GM18867 (cell line): ENCODE measurements at regions not wholly inside any gene's neighbourhood (a gene's known extent, or its start where the extent isn't known, plus 50 kb on each side); places are given as distances from the start of the nearest gene placed in this dataset.

Experiments used
- ATAC-seq: cut with Tn5 transposase; IDR thresholded peaks from one replicate; pipeline ENCODE4 v1.9.1; 2021; ENCODE audit warnings: mild to moderate bottlenecking, moderate library complexity; ENCODE audit not compliant: unreplicated experiment

DNA sequence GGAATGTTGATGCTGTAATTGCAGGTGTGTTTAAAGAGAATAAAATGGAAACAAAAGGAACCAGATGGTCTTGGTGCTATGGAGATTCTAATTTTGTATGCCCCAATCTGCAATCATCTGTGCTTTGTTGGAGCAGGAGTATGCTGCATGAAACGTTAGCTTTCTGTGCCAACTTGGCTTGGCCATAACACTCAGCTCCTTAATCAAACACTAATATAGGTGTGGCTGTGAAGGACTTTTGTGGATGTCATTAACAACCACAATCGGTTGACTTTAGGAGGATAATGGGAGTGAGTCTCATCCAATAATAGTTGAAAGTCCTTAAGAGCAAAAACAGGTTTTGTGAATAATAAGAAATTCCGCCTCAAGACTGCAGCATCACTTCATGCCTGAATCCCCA, 399.2 kb downstream of the NLGN4X start:
- ATAC-seq: no peak

DNA sequence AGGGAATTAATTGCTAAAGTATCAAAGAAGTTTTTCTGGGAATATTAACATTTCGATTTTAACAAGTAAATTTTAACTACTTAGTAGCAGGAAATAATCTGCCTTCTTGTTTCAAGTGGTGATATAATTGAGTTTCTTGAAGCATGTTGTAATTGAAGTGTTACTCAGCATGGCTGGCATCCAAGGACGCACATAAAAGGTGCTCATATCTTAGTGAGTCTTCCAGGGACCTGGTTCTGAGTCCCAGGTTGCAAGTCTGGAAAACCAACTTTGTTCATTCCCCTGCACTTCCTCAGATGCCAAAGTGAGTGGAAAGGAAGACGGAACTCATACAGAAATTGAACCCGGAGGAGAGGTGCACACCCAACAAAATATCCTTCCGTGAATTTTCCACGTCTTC, 399.6 kb downstream of the NLGN4X start:
- no peak for ATAC-seq

DNA sequence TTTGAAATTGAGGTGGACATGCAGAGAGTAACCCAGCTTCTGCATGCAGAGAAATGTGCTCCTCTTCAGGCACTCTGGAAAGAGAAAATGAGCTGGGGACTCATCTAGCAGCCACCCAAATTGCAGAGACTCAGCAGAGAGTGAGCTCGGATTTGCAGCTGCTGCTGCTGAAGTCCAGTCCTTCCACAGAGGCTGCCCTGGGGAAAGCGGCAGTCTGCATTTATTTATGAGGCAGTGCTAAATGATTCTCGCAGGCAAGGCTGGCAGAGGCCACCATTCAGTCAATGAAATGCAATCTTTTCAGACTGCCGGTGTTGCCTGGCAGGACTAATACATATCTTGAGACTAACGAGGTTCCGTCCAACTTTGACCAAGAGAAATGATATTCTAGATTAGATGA, 404.8 kb downstream of the NLGN4X start:
- ATAC-seq: no peak

DNA sequence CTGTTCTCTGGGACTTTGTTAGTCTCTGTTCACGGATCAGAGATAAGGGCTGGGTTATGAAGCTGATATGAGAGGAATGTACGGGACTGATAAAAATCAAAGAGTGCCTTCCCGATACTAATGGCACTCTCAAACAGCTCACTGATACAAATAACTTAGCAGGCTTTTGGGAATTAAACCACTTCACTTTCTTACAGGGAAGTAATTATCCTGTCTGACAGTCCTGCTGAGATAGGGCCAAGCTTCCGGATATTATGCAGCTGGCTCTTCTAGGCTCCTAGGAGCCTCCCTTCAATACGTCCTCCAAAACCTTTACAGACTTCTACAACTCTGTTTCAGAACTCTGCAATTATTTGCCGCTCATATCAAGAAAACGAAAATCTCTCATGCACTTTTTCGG, 418.0 kb downstream of the NLGN4X start:
- ATAC-seq: no peak

DNA sequence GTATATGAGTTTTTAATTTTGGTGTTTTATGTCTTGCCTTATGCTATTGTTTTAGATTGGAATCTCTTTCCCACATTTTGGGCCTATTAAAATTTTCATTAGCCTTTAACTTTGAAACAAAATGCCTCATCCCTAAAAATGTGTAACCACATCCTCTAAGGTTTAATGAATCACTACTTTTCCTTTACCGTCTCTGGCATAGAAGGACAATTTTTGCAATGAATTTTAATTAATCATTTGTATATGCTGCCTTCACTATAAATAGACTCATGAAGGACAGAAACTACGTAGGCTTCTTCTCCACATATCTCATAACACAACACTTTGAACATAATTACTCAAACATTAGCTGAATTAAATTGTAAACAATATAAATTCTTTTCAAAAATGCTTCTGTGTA, 421.5 kb downstream of the NLGN4X start:
- ATAC-seq: no peak

DNA sequence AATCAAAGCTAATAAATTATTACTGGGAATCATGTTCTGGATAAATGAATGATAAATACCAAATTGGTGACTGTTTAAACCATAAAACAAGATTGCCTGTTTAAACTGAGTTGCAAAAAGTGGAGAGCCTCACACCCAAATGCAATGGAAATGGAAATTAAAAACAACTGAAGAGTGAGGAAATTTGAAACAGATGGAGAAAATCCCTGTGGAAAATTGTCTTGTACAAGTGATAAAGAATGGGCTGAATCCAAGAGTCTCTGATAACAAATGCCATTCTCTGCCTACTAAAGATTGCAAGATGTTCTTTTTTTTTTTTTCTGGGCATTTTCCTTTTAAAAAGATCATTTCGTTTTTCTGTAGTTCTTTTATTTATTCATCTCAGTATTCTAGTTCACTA, 426.3 kb downstream of the NLGN4X start:
- ATAC-seq: no peak

DNA sequence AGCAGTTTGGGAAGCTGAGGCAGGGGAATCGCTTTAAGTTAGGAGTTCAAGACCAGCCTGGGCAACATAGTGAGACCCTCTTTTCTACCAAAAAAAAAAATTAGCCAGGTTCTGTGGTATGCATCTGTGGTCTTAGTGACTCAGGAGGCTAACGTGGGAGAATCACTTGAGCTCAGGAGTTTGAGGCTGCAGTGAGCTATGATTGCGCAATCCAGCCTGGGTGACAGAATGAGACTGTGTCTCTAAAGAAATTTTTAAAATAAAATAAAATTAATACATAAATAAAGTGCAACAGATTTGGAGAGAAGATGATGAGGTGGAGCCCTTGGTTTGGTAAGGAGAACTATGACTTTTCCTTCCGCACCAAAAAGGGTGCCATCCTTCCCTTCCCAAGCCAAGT, 436.9 kb downstream of the NLGN4X start:
- ATAC-seq: no peak

DNA sequence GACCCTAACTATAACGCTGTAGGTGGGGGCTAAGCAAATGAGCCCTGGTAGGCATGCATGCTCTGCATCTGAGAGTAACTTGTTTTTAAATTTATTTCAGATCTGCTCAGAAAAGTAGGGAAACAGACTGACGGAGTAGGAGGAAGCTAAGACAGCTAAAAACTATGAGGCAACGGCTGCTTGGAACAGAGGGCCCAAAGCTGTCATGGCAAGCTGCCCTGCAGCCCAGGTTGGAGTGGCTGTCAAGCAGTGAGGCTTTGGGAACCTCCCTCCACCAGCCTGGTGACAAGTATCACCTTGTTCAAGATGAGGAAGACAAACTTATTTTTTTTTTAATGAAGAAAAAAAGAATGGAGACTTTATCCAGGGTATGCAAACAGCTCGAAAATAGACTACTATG, 439.8 kb downstream of the NLGN4X start:
- ATAC-seq: no peak

DNA sequence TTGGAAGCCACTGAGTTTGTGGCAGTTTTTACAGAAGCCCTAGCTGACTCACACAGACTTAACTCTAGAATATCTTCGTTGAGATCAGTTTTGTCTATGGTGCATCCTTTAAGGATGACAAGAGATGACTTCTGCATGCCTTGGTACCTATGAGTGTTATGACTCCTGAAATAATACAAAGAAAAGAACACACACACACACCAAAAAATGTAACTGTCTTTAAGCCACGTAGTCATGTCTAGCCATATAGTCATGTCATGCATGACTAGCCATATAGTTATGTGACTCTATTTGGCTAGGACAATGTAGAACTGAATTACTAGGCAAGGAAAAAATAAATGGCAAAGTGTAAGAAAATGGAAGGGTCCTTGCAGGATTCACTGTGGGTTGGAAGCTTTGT, 447.8 kb downstream of the NLGN4X start:
- ATAC-seq: no peak

DNA sequence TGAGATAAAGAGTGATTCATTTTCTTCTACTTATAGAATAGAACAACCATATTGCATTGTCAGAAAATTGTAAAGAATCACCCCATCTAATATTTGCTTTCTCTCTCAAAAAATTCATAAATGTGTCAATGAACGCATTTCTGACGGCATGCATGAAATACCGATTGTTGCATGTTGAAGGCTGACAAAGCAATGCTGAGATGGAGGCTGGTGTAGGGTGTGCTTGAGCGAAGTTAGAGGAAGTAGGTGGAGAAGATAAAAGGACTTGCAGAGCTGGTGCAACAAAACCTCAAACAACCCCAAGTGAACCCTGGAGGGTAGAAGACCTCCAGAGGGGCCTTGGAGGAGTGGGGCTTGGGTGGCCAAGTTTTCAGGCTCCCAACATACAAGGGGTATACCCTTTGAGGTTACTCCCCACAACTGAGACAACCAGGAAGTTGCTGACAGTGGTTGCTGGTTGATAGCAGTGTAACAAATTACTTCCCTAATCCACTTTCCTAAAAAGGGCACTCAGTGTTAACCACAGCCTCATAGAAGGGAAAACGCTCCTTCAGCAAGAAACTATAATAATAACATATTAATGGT, 452.7 kb downstream of the NLGN4X start:
- ATAC-seq: no peak

DNA sequence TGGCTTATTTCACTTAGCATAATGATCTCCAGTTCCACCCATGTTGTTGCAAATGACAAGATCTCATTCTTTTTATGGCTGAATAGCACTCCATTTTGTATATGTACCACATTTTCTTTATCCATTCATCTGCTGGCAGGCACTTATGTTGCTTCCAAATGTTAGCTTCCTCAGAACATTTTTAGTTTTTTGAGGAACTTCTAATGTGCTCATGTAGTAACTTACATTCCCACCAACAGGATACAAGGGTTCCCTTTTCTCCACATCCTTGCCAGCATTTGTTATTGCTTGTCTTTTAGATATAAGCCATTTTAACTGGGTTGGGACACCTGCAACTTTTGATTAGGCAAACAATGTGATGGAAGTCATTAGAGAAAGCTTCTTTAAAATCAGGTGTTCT, 454.2 kb downstream of the NLGN4X start:
- no peak for ATAC-seq

DNA sequence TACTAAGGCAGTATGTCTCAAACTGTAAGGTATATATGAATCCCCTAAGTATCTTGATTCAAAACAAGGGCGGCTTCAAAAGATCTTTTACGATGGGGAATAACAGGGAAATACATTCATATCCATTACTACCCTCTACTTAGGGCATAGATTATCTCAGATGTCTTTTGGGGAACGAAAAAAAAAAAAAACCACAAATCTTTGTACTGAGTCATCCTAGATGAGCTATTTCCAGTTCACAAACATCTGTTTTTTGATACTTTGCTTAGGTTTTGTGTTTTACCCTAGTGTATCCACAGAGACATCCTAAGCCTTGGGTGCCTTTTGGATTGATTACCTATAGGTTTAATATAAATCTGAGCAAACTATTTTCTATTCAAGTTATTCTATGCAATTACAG, 457.2 kb downstream of the NLGN4X start:
- ATAC-seq: no peak

DNA sequence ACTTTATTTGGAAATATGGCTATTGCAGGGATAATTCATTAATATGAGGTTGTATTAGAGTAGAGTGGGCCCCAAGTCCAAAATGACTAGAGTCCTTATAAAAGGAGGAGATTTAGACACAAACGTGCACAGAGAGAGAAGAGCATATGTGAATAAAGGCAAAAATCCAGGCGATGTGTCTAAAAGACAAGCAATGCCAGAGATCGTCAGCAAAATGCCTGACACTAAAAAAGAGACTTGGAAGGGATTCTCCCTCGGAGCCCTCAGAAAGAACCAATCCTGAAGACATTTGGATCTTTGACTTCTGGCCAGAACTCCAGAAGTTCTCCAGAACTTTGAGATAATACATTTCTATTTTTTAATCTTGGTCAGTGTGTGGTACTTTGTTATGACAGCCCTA, 472.1 kb downstream of the NLGN4X start:
- ATAC-seq: no peak

DNA sequence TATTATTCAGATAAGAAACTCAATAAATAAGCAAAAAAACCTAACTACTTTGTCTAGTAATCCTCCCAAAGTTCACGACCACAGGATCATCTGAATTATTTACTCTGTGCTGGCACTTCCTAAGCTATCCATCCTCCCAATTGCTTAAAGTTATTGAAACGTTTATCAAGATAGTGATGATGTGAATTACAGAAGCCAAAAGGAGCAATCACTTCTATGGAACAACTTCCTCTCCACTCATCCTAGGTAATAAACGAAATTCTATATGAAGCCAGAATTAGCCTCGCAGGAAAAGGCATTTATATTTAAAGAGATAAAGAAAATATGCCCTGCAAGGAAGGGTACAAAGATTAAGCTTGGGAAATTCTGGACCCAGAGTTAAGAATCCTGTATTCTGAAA, 475.4 kb downstream of the NLGN4X start:
- ATAC-seq: no peak

DNA sequence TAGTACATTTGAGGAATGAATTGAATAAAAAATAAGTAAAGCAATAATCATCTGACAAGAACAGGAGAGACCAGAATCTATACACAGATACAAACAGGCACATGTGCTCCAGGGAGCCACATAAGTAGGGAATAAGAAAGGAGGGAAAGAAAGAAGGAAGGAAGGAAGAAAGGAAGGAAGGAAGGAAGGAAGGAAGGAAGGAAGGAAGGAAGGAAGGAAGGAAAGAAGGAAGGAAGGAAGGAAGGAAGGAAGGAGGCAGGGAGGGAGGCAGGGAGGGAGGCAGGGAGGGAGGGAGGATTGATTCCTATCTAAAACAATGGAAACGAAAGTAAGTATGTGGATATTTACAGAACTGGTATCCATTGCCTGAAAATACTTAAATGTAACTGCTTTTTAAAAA, 475.8 kb downstream of the NLGN4X start:
- ATAC-seq: no peak

DNA sequence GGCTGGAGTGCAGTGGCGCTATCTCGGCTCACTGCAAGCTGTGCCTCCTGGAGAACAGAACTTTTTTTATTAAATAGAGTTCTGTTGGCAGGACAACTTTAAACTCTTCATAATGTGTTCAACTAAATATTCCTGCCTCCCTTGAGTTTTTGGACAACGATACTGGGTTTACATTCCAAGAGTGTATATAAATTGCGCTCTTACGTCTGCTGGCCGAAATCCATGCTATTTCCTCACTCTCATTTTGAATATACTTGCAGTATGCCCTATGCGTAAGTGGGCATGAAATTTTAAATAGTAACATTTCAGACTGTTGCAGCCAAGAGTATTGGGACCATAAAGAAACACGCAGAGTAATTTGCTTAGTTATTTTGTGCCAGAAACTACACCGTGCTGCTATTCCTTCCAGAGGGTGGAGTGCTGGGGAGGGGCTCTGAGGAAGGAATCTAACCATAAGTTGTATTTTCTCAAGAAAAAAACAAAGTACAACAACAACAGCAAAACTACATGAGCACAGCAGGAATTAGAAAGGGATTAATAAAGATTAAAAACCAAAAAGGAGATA, 480.0 kb downstream of the NLGN4X start:
- ATAC-seq: no peak

DNA sequence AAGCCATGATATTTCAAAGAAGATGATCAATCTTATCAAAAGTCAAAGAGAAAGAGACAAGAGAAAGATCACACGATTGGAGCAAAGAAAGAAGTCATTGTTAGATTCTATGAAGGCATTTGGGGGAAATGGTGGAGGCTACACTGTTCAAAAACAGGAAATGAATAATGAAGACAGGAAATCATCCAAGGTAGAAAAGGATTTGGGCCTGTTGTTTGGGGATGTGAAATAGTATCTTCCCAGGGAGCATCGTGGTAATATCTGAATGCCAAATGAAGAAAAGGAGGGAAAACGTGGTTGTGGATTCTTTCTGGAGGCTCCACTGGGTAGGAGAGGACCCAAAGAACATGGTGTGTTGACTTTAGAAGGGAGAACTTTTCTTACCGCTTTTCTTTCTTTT, 482.4 kb downstream of the NLGN4X start:
- ATAC-seq: no peak

DNA sequence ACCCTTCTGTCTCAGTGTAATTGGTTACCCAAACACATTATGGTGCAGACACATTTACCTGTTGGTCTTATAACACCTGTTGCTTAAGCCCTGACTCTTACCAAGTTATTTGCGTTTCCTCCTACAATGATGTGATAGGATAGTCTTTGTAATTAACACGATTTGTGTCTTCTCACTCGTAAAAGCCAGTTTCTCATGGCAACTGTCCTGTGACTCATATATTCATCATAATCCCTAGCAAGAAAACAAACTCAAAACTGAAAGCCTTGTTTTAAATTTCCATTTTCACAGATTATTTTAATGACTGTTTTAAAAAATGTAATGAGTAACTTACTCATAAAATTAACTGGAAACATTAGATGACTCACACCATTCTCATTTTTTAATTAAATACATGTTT, 495.2 kb downstream of the NLGN4X start:
- ATAC-seq: no peak

DNA sequence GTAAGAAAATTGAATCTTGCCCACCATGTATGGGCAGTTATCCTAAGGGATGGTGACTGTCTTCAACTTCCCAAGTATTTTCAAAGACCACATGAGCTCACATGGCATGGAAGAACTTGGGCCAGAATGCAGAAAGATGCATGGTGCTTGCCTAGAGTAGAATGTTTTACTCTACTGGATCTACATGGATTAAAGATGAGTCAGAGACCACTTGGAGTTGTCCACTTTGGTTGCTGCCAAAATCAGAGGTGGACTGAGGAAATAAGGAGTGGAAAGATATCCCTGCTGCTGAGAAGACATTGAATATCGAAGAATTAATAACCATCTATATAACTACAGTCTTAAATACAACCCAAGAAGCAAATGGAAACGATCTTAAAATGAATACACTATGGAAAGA, 498.1 kb downstream of the NLGN4X start:
- no peak for ATAC-seq

DNA sequence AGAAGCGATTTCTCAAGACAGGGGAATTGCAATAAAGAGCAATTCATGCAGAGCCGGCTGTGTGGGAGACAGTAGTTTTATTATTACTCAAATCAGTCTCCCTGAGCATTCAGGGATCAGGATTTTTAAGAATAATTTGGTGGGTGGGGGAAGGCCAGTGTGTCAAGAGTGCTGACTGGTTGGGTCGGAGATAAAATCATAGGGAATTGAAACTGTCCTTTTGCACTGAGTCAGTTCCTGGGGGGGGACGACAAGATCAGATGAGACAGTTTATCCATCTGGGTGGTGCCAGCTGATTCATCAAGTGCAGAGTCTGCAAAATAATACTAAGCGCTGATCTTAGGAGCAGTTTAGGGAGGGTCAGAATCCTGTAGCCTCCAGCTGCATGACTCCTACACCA, 502.4 kb downstream of the NLGN4X start:
- no peak for ATAC-seq

DNA sequence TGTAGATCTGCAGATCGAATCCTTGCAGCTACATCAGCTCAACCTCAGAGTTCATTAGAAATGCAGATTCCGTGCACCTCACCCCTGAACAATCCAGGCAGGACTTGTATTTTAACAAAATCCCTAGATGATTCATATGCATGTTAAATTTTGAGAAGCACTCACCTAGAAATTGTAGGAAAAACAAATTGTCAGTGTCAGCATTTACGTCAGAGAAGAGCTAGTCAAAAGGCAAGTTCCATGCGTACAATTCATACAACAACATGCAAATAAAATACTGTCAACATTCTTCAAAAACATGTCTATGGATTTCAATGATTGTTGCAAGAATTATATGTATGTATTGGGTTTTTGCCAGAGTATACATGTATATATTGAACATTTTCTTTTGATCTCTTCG, 504.5 kb downstream of the NLGN4X start:
- no peak for ATAC-seq

DNA sequence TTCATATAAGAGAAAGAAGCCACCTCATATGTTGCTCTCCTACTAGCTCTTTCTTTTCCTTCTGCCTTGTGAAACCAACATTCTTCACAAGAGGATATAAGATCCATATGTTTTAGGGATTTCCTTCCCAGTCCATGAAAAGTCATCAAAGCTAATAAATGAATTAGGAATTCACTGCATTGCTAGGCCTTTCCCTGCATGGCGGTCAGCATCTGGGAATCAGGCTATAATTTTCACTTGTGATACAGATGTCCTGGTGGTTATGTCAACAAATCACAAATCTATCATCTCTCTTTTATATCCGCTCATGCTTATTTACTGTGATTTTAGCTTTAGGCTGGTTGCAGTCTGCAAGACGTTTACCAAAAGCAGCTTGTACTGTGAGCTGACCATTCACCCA, 510.0 kb downstream of the NLGN4X start:
- no peak for ATAC-seq

DNA sequence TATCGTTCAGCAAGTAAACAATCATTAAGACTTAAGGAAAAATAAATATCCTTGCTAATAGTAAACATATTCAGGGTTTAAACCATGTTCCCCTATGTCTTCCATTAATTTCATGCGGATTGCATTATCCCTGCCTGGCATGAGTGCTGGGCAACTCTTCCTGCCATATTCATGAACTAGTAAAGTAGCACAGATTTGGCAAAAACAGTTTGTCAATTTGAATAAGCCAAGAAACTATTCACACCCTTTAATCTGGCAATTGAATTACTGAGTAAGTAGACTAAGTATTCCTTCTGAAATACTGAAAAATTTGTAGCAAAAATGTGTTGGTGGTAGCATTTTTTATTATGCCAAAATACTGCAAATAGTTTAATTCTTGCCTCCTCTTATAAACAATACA, 512.0 kb downstream of the NLGN4X start:
- no peak for ATAC-seq
